IMR-90 (cell line): ENCODE measurements at regions not wholly inside any gene's neighbourhood (a gene's known extent, or its start where the extent isn't known, plus 50 kb on each side); places are given as distances from the start of the nearest gene placed in this dataset.

ENCODE experiments used
- ATAC-seq: fragments of 200-7000 bp; cut with Tn5 transposase; 2 replicates; pipeline ENCODE4 v1.9.1; 2020; ENCODE audit warnings: low read depth, mild to moderate bottlenecking, moderate library complexity
- BruUV-seq: library from RNA; stranded (reverse); fragments of 400-500 nt; replicated peaks from 2 replicates; lab custom pipeline; 2021; lab: Mats Ljungman, UMichigan
- CTCF ChIA-PET: fragments of 300-600 bp; formaldehyde crosslinking; extraction: SDS; loops from one replicate; lab custom pipeline; 2021; ENCODE audit warnings: antibody characterized with exemption; lab: Yijun Ruan, JAX
- POLR2A ChIA-PET: fragments of 300-600 bp; sonication (Branson Sonifier 250); formaldehyde crosslinking; loops from one replicate; lab custom pipeline; 2022; ENCODE audit warnings: antibody characterized with exemption; ENCODE audit not compliant: unreplicated experiment; lab: Charles Lee
- DNase-seq: peaks from one replicate; pipeline ENCODE4 v3.0.0; 2013
- H2AFZ ChIP-seq: replicated peaks from 2 replicates; pipeline ENCODE3; 2013; ENCODE audit warnings: low read length, mild to moderate bottlenecking; ENCODE audit not compliant: poor library complexity
- H2AK5ac ChIP-seq: 2 replicates; pipeline ENCODE4 v1.6.1; 2013; ENCODE audit warnings: low read depth, low read length, inconsistent platforms
- H2AK9ac ChIP-seq: replicated peaks from 2 replicates; pipeline ENCODE3; 2013; ENCODE audit warnings: mild to moderate bottlenecking, low read depth, low read length, moderate library complexity; ENCODE audit not compliant: poor library complexity
- H2BK120ac ChIP-seq: 2 replicates; pipeline ENCODE4 v1.6.1; 2013; ENCODE audit warnings: low read depth, low read length, inconsistent platforms
- H2BK15ac ChIP-seq: 3 replicates; pipeline ENCODE4 v1.6.1; 2013; ENCODE audit warnings: low read depth, low read length, inconsistent platforms
- H2BK20ac ChIP-seq: 2 replicates; pipeline ENCODE4 v1.6.1; 2013; ENCODE audit warnings: low read depth, mild to moderate bottlenecking, inconsistent platforms, low read length, moderate library complexity
- H2BK5ac ChIP-seq: 2 replicates; pipeline ENCODE4 v1.6.1; 2013; ENCODE audit warnings: mild to moderate bottlenecking, low read depth, low read length, inconsistent platforms; ENCODE audit not compliant: poor library complexity, severe bottlenecking
- H3K14ac ChIP-seq: replicated peaks from 2 replicates; pipeline ENCODE4 v1.6.1; 2013; ENCODE audit warnings: low read depth, low read length, inconsistent platforms
- H3K18ac ChIP-seq: 2 replicates; pipeline ENCODE4 v1.6.1; 2013; ENCODE audit warnings: low read depth, low read length, control low read depth
- H3K23ac ChIP-seq: 2 replicates; pipeline ENCODE4 v1.6.1; 2013; ENCODE audit warnings: low read depth, low read length, inconsistent platforms
- H3K27ac ChIP-seq: 2 replicates; pipeline ENCODE4 v1.5.1; 2013; ENCODE audit warnings: mild to moderate bottlenecking, control low read depth, low read length; ENCODE audit not compliant: insufficient read depth
- H3K27me3 ChIP-seq: 2 replicates; pipeline ENCODE4 v1.6.1; 2013; ENCODE audit warnings: low read length; ENCODE audit not compliant: control insufficient read depth, insufficient read depth
- H3K36me3 ChIP-seq: 2 replicates; pipeline ENCODE4 v1.6.1; 2013; ENCODE audit warnings: low read length, mixed read lengths; ENCODE audit not compliant: control insufficient read depth, insufficient read depth
- H3K4ac ChIP-seq: 2 replicates; pipeline ENCODE4 v1.6.1; 2013; ENCODE audit warnings: low read depth, low read length, inconsistent platforms
- H3K4me1 ChIP-seq: 2 replicates; pipeline ENCODE4 v1.6.1; 2013; ENCODE audit warnings: low read length, mixed read lengths; ENCODE audit not compliant: control insufficient read depth, insufficient read depth
- H3K4me2 ChIP-seq: 2 replicates; pipeline ENCODE4 v1.6.1; 2013; ENCODE audit warnings: low read depth, mild to moderate bottlenecking, control low read depth, low read length, moderate library complexity
- H3K4me3 ChIP-seq: 2 replicates; pipeline ENCODE4 v1.5.1; 2013; ENCODE audit warnings: low read depth, mild to moderate bottlenecking, control low read depth, low read length, moderate library complexity; ENCODE audit not compliant: insufficient read depth
- H3K56ac ChIP-seq: 2 replicates; pipeline ENCODE4 v1.6.1; 2013; ENCODE audit warnings: low read length, inconsistent platforms; ENCODE audit not compliant: insufficient read depth; ENCODE audit errors: extremely low read depth
- H3K79me1 ChIP-seq, 2 experiments: 2 replicates each; pipeline ENCODE4 v1.6.1; 2013; ENCODE audit warnings: low read length in 2 of 2, inconsistent platforms in 1 of 2, low read depth in 1 of 2
- H3K9ac ChIP-seq: 2 replicates; pipeline ENCODE4 v1.6.1; 2013; ENCODE audit warnings: low read depth, low read length, control low read depth
- H3K9me1 ChIP-seq: 2 replicates; pipeline ENCODE4 v1.6.1; 2013; ENCODE audit warnings: low read length, inconsistent platforms; ENCODE audit not compliant: insufficient read depth
- H3K9me3 ChIP-seq: 2 replicates; pipeline ENCODE4 v1.6.1; 2013; ENCODE audit warnings: low read length; ENCODE audit not compliant: control insufficient read depth, insufficient read depth
- H4K20me1 ChIP-seq: 2 replicates; pipeline ENCODE4 v1.6.1; 2013; ENCODE audit warnings: low read length, inconsistent platforms; ENCODE audit not compliant: insufficient read depth
- H4K5ac ChIP-seq: 2 replicates; pipeline ENCODE4 v1.6.1; 2013; ENCODE audit warnings: mild to moderate bottlenecking, low read depth, low read length, control low read depth
- H4K8ac ChIP-seq, 2 experiments: 2 replicates each; pipeline ENCODE4 v1.6.1; 2013; ENCODE audit warnings: low read depth in 2 of 2, low read length in 2 of 2, control low read depth in 1 of 2, inconsistent platforms in 1 of 2
- H4K91ac ChIP-seq: 2 replicates; pipeline ENCODE4 v1.6.1; 2013; ENCODE audit warnings: low read depth, low read length, inconsistent platforms; ENCODE audit not compliant: insufficient read depth
- CEBPB ChIP-seq: IDR thresholded peaks from 2 replicates; pipeline ENCODE4 v1.6.1; 2012; ENCODE audit warnings: low read depth, low read length, improper control_type of control experiment
- CHD1 ChIP-seq: IDR thresholded peaks from 2 replicates; pipeline ENCODE4 v1.6.1; 2012; ENCODE audit warnings: low read depth, low read length, improper control_type of control experiment
- CTCF ChIP-seq: conservative IDR thresholded peaks from 2 replicates; pipeline ENCODE4 v1.5.1; 2012; ENCODE audit warnings: mild to moderate bottlenecking, low read depth, low read length, improper control_type of control experiment
- MAFK ChIP-seq: IDR thresholded peaks from 2 replicates; pipeline ENCODE4 v1.6.1; 2012; ENCODE audit warnings: low read depth, low read length, improper control_type of control experiment
- MAZ ChIP-seq: IDR thresholded peaks from 2 replicates; pipeline ENCODE4 v1.6.1; 2012; ENCODE audit warnings: low read depth, mild to moderate bottlenecking, low read length, improper control_type of control experiment, moderate library complexity, borderline replicate concordance
- MXI1 ChIP-seq: IDR thresholded peaks from 2 replicates; pipeline ENCODE4 v1.6.1; 2012; ENCODE audit warnings: low read depth, mild to moderate bottlenecking, low read length, moderate library complexity, borderline replicate concordance
- RCOR1 ChIP-seq: IDR thresholded peaks from 2 replicates; pipeline ENCODE4 v1.6.1; 2012; ENCODE audit warnings: mild to moderate bottlenecking, low read length, improper control_type of control experiment; ENCODE audit not compliant: insufficient replicate concordance
- SMC3 ChIP-seq: fragments of 150-350 bp; IDR thresholded peaks from 2 replicates; pipeline ENCODE4 v1.6.1; 2016; ENCODE audit warnings: low read depth, mild to moderate bottlenecking, antibody characterized with exemption, low read length, moderate library complexity
- WGBS, 2 experiments: methylation state at CpG; one replicate each; pipeline versions ENCODE4 v1.1.5 to v1.1.7; 2013; ENCODE audit warnings: missing lambda C conversion rate in 2 of 2; ENCODE audit not compliant: insufficient read length in 1 of 2; ENCODE audit errors: extremely low coverage in 2 of 2; 5-methylcytosine and 5-hydroxymethylcytosine counted together
- dilution Hi-C: fragments of 300-500 bp; cut with HindIII; formaldehyde crosslinking; loops from one replicate; pipeline ENCODE4 v1.14.3; 2018; ENCODE audit warnings: low sequenced_read_pairs; ENCODE audit not compliant: unreplicated experiment
- in situ Hi-C: fragments of 300-500 bp; cut with MboI; formaldehyde crosslinking; loops from 3 replicates; pipeline ENCODE4 v1.14.3; 2019; ENCODE audit warnings: low sequenced_read_pairs, inconsistent platforms, mixed read lengths
- intact Hi-C: fragments of 100-400 bp; cut with micrococcal nuclease; formaldehyde crosslinking; loops from 2 replicates; pipeline ENCODE4 v1.10.0; 2022

- in situ Hi-C loops: no loop called here
- H3K9ac ChIP-seq: no peak overlapping the region
- no peaks in the 10 kb centered on the region for H3K9me1 ChIP-seq
- H3K79me1 ChIP-seq: no peaks in the 10 kb centered on the region
- H4K5ac ChIP-seq: no peak overlapping the region
- ChIA-PET CTCF (no interaction called here), POLR2A (no interaction called here)
- TF ChIP-seq RCOR1: no peak
- TF ChIP-seq MXI1: no peak
- TF ChIP-seq CTCF: no peak
- no peak for TF ChIP-seq CEBPB
- no peak for TF ChIP-seq MAZ
- no peak for TF ChIP-seq CHD1
- TF ChIP-seq MAFK: no peak
- TF ChIP-seq SMC3: no peak
- no peak overlapping the region for H2BK15ac ChIP-seq
- no peak overlapping the region for H3K4ac ChIP-seq
- H3K9me3 ChIP-seq: no peaks in the 10 kb centered on the region
- no peaks in the 10 kb centered on the region for H4K20me1 ChIP-seq
- H4K8ac ChIP-seq: no peak overlapping the region
- no peak overlapping the region for H3K4me3 ChIP-seq
- no peak overlapping the region for H3K27ac ChIP-seq
- dilution Hi-C loops: no loop called here
- WGBS, 2 experiments: no CpG with 5 or more reads among the region's 1 CpG
- no peaks in the 10 kb centered on the region; the same call in 1 of the 2 replicates for H3K27me3 ChIP-seq
- DNase-seq: no peak
- no peak overlapping the region for H2BK120ac ChIP-seq
- no peak overlapping the region for H2AK9ac ChIP-seq
- BruUV-seq: no TSS peak
- H4K91ac ChIP-seq: no peak overlapping the region
- intact Hi-C loops: no loop called here
- H3K36me3 ChIP-seq: no peaks in the 10 kb centered on the region
- no peak overlapping the region for H2BK20ac ChIP-seq
- H3K23ac ChIP-seq: no peak overlapping the region
- no peak overlapping the region for H2AFZ ChIP-seq
- H3K14ac ChIP-seq: no peak overlapping the region
- no peak overlapping the region for H2AK5ac ChIP-seq
- no peak overlapping the region for H3K4me2 ChIP-seq
- H3K18ac ChIP-seq: no peak overlapping the region
- H3K4me1 ChIP-seq: no peaks in the 10 kb centered on the region
- no peak overlapping the region for H2BK5ac ChIP-seq
- no peak overlapping the region for H3K56ac ChIP-seq
- no peak for ATAC-seq
These were observed 717.9 kb upstream of the AMOT start for GRCh38 chrX:113558576-113558975.
